HG02588 (cell line): ENCODE measurements at regions not wholly inside any gene's neighbourhood (a gene's known extent, or its start where the extent isn't known, plus 50 kb on each side); places are given as distances from the start of the nearest gene placed in this dataset.
A peak's percentile ranks its signal among the peaks of the same experiment; 100 is the strongest.

Source experiments
- ATAC-seq: cut with Tn5 transposase; IDR thresholded peaks from one replicate; pipeline ENCODE4 v1.9.1; 2021; ENCODE audit warnings: mild to moderate bottlenecking, moderate library complexity; ENCODE audit not compliant: unreplicated experiment

- no peak for ATAC-seq
Measured at GRCh38 chr3:36257158-36257852, 123.0 kb upstream of the STAC start.

- no peak for ATAC-seq
Measured at GRCh38 chr3:36258421-36258820, 121.9 kb upstream of the STAC start.

GRCh38 chr3:36259580-36259979, 120.7 kb upstream of the STAC start:
- ATAC-seq = no peak

- no peak for ATAC-seq
Measured at GRCh38 chr3:36269274-36269673, 111.0 kb upstream of the STAC start.

GRCh38 chr3:36282766-36283165, 97.5 kb upstream of the STAC start:
- no peak for ATAC-seq

- no peak for ATAC-seq
Measured at GRCh38 chr3:36295296-36295695, 85.0 kb upstream of the STAC start.

- ATAC-seq = no peak
Measured at GRCh38 chr3:36297195-36297594, 83.1 kb upstream of the STAC start.

GRCh38 chr3:36298188-36298587, 82.1 kb upstream of the STAC start:
- ATAC-seq = no peak

- ATAC-seq = no peak
Measured at GRCh38 chr3:36302158-36302509, 78.2 kb upstream of the STAC start.

GRCh38 chr3:36302626-36303025, 77.7 kb upstream of the STAC start:
- no peak for ATAC-seq

GRCh38 chr3:36303286-36303685, 77.0 kb upstream of the STAC start:
- ATAC-seq = no peak

- ATAC-seq = no peak
Measured at GRCh38 chr3:36305929-36306520, 74.3 kb upstream of the STAC start.

- no peak for ATAC-seq
Measured at GRCh38 chr3:36309092-36309491, 71.2 kb upstream of the STAC start.

GRCh38 chr3:36312351-36312750, 68.0 kb upstream of the STAC start:
- no peak for ATAC-seq

- ATAC-seq = peak; percentile 93
Measured at GRCh38 chr3:36317915-36318314, 62.4 kb upstream of the STAC start.

GRCh38 chr3:36318621-36319200, 61.6 kb upstream of the STAC start:
- ATAC-seq = no peak

GRCh38 chr3:36319680-36320079, 60.6 kb upstream of the STAC start:
- ATAC-seq = no peak
